NT2/D1 (cell line): ENCODE measurements at regions not wholly inside any gene's neighbourhood (a gene's known extent, or its start where the extent isn't known, plus 50 kb on each side); places are given as distances from the start of the nearest gene placed in this dataset.

Experiments used
- DNase-seq: peaks from one replicate; pipeline ENCODE4 v3.0.0-alpha.2; 2011; ENCODE audit warnings: low read depth, low spot score
- H3K27me3 ChIP-seq: 2 replicates; pipeline ENCODE4 v1.6.0; 2011; ENCODE audit warnings: mild to moderate bottlenecking; ENCODE audit not compliant: insufficient read length, insufficient read depth
- H3K36me3 ChIP-seq: 2 replicates; pipeline ENCODE4 v1.6.1; 2011; ENCODE audit warnings: mild to moderate bottlenecking, low read length, mixed read lengths; ENCODE audit not compliant: insufficient read depth, insufficient read length
- H3K4me1 ChIP-seq: 2 replicates; pipeline ENCODE4 v1.5.1; 2011; ENCODE audit not compliant: insufficient read depth, insufficient read length
- H3K4me3 ChIP-seq: 2 replicates; pipeline ENCODE4 v1.5.1; 2011; ENCODE audit warnings: low read depth; ENCODE audit not compliant: insufficient read length
- H3K9ac ChIP-seq: 2 replicates; pipeline ENCODE4 v1.6.0; 2011; ENCODE audit warnings: low read depth; ENCODE audit not compliant: insufficient read length
- H3K9me3 ChIP-seq: 2 replicates; pipeline ENCODE4 v1.5.1; 2011; ENCODE audit warnings: mild to moderate bottlenecking, low read length; ENCODE audit not compliant: insufficient read depth
- SUZ12 ChIP-seq: IDR thresholded peaks from 2 replicates; pipeline ENCODE4 v1.6.1; 2011; ENCODE audit not compliant: insufficient read length, insufficient read depth; ENCODE audit errors: extremely low read depth
- YY1 ChIP-seq: IDR thresholded peaks from 2 replicates; pipeline ENCODE4 v1.6.1; 2011; ENCODE audit not compliant: insufficient read length, insufficient read depth
- ZNF274 ChIP-seq: IDR thresholded peaks from 2 replicates; pipeline ENCODE4 v1.6.1; 2011; ENCODE audit warnings: mild to moderate bottlenecking, low read depth, low read length

GRCh38 chr14:54117924-54118323, 161.3 kb upstream of the BMP4 start:
- no peaks in the 10 kb centered on the region for H3K4me1 ChIP-seq
- TF ChIP-seq ZNF274 (no peak), YY1 (no peak)
- H3K27me3 ChIP-seq: no peaks in the 10 kb centered on the region
- no peaks in the 10 kb centered on the region for H3K36me3 ChIP-seq
- DNase-seq: no peak
- no peaks in the 10 kb centered on the region for H3K9me3 ChIP-seq
- no peak overlapping the region for H3K4me3 ChIP-seq
- no peak overlapping the region for H3K9ac ChIP-seq

GRCh38 chr14:54120260-54120659, 163.6 kb upstream of the BMP4 start:
- TF ChIP-seq ZNF274: no peak
- TF ChIP-seq SUZ12: no peak
- TF ChIP-seq YY1: no peak
- no peaks in the 10 kb centered on the region for H3K9me3 ChIP-seq
- DNase-seq: no peak
- no peak overlapping the region for H3K9ac ChIP-seq
- H3K36me3 ChIP-seq: no peaks in the 10 kb centered on the region
- H3K27me3 ChIP-seq: no peaks in the 10 kb centered on the region
- H3K4me3 ChIP-seq: no peak overlapping the region
- no peaks in the 10 kb centered on the region for H3K4me1 ChIP-seq

- H3K36me3 ChIP-seq: no peaks in the 10 kb centered on the region
- no peaks in the 10 kb centered on the region for H3K9me3 ChIP-seq
- H3K4me3 ChIP-seq: no peak overlapping the region
- H3K4me1 ChIP-seq: no peaks in the 10 kb centered on the region
- no peak for DNase-seq
- no peaks in the 10 kb centered on the region for H3K27me3 ChIP-seq
- no peak overlapping the region for H3K9ac ChIP-seq
- TF ChIP-seq YY1: no peak
- no peak for TF ChIP-seq ZNF274
- no peak for TF ChIP-seq SUZ12
These were observed 164.9 kb upstream of the BMP4 start for GRCh38 chr14:54121466-54122027.

GRCh38 chr14:54123841-54124240, 167.2 kb upstream of the BMP4 start:
- Histone ChIP-seq H3K4me3 (no peak overlapping the region), H3K9me3 (no peaks in the 10 kb centered on the region), H3K27me3 (no peaks in the 10 kb centered on the region), H3K36me3 (no peaks in the 10 kb centered on the region), H3K4me1 (no peaks in the 10 kb centered on the region), H3K9ac (no peak overlapping the region)
- TF ChIP-seq SUZ12 (no peak), ZNF274 (no peak), YY1 (no peak)
- DNase-seq: no peak

GRCh38 chr14:54125109-54125508, 168.5 kb upstream of the BMP4 start:
- DNase-seq: no peak
- TF ChIP-seq YY1: no peak
- TF ChIP-seq ZNF274: no peak
- TF ChIP-seq SUZ12: no peak
- Histone ChIP-seq H3K9me3 (no peaks in the 10 kb centered on the region), H3K4me1 (no peaks in the 10 kb centered on the region), H3K27me3 (no peaks in the 10 kb centered on the region), H3K4me3 (no peak overlapping the region), H3K9ac (no peak overlapping the region), H3K36me3 (no peaks in the 10 kb centered on the region)

GRCh38 chr14:54126947-54127346, 170.3 kb upstream of the BMP4 start:
- Histone ChIP-seq H3K9me3 (no peaks in the 10 kb centered on the region), H3K4me3 (no peak overlapping the region), H3K4me1 (no peaks in the 10 kb centered on the region), H3K36me3 (no peaks in the 10 kb centered on the region), H3K9ac (no peak overlapping the region), H3K27me3 (no peaks in the 10 kb centered on the region)
- TF ChIP-seq YY1 (no peak), ZNF274 (no peak), SUZ12 (no peak)
- DNase-seq: no peak

- DNase-seq: no peak
- Histone ChIP-seq H3K4me3 (no peak overlapping the region), H3K9me3 (no peaks in the 10 kb centered on the region)
These were observed 170.9 kb upstream of the BMP4 start for GRCh38 chr14:54127526-54127925.

More at GRCh38 chr14:54127526-54127925, 170.9 kb upstream of the BMP4 start:
- TF ChIP-seq SUZ12 (no peak), YY1 (no peak), ZNF274 (no peak)
- Histone ChIP-seq H3K36me3 (no peaks in the 10 kb centered on the region), H3K27me3 (no peaks in the 10 kb centered on the region), H3K4me1 (no peaks in the 10 kb centered on the region), H3K9ac (no peak overlapping the region)
